Calu3 (cell line): ENCODE measurements at regions not wholly inside any gene's neighbourhood (a gene's known extent, or its start where the extent isn't known, plus 50 kb on each side); places are given as distances from the start of the nearest gene placed in this dataset.

Experiments used
- BruUV-seq: library from RNA; stranded (reverse); fragments of 400-500 nt; replicated peaks from 2 replicates; lab custom pipeline; 2021; lab: Mats Ljungman, UMichigan
- CTCF ChIA-PET: fragments of 300-600 bp; sonication (Branson Sonifier 250); formaldehyde crosslinking; loops from one replicate; lab custom pipeline; 2022; ENCODE audit warnings: antibody characterized with exemption; lab: Charles Lee
- DNase-seq: peaks from one replicate; pipeline ENCODE4 v3.0.0; 2022
- H3K27ac Mint-ChIP-seq: one replicate; pipeline ENCODE4 v1.8.0; 2022; ENCODE audit warnings: mixed read lengths; ENCODE audit not compliant: unreplicated experiment
- H3K27me3 Mint-ChIP-seq: one replicate; pipeline ENCODE4 v1.8.0; 2022; ENCODE audit warnings: mixed read lengths; ENCODE audit not compliant: unreplicated experiment
- H3K36me3 Mint-ChIP-seq: one replicate; pipeline ENCODE4 v1.8.0; 2022; ENCODE audit warnings: mild to moderate bottlenecking, moderate library complexity, mixed read lengths; ENCODE audit not compliant: insufficient read depth, unreplicated experiment
- H3K4me1 Mint-ChIP-seq: one replicate; pipeline ENCODE4 v1.8.0; 2022; ENCODE audit warnings: mild to moderate bottlenecking, low read depth, mixed read lengths; ENCODE audit not compliant: unreplicated experiment
- H3K4me3 Mint-ChIP-seq: one replicate; pipeline ENCODE4 v1.8.0; 2022; ENCODE audit warnings: mild to moderate bottlenecking, low read depth, moderate library complexity, mixed read lengths; ENCODE audit not compliant: unreplicated experiment
- H3K9me3 Mint-ChIP-seq: one replicate; pipeline ENCODE4 v1.8.0; 2022; ENCODE audit warnings: low read depth, mixed read lengths; ENCODE audit not compliant: unreplicated experiment
- intact Hi-C: fragments of 100-400 bp; cut with micrococcal nuclease; formaldehyde crosslinking; loops from one replicate; pipeline ENCODE4 v1.10.0; 2022; ENCODE audit not compliant: unreplicated experiment
- TF ChIP-seq, protein P1 (sequence below): fragments of 200-600 bp; IDR thresholded peaks from one replicate; pipeline ENCODE4 v1.8.0; 2022; ENCODE audit warnings: antibody characterized with exemption; ENCODE audit not compliant: unreplicated experiment

DNA sequence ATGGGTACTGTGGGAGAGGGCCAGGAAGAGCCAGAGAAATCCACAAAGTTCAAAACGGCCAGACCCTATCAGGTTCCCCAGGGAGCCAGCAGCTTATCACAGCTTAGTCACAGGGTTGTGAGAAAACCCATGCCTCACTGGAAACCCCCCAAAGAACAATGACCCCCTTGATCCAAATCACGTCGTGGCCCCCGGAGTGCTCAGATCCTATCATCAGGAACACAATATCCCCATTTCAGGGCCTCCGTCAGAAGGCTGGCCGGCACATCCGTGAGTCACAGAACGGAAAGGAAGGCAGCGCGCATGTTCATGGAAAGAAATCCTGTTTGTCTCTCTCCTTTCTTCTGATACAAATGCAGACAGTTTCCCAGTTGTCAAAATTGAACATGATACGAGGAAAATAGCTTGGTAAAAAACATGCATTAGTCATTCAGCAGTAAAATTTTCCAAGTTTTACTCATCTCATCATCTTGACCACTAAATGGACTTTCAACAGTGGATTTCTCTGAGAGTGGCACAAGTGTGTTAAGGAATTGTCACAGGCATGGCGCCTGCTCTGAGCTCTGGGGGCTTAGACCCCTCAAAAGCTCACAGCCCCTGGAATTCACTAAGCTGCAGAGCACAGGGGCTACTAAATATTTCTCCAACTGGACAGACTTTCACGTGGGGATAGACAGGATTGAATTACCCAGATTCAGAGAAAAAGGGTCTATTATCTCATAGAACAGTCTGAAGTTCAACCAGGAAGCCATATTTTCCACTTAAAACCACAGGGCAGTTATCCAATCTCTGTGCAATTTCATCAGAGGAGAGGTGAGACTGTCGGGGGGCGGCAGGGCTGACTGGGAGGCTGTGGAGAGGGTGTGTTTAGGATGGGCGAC, 124.8 kb downstream of the RIPK4 start:
- Mint-ChIP-seq H3K4me1 (peaks cover 48% of the 10 kb centered on the region), H3K4me3 (peak overlapping the region; percentile 44), H3K36me3 (peaks cover 17% of the 10 kb centered on the region), H3K27ac (peak overlapping the region; percentile 98), H3K27me3 (no peaks in the 10 kb centered on the region), H3K9me3 (no peaks in the 10 kb centered on the region)
- TSS peak; percentile 80 for BruUV-seq
- intact Hi-C loops: no loop called here
- TF ChIP-seq, protein P1, sequence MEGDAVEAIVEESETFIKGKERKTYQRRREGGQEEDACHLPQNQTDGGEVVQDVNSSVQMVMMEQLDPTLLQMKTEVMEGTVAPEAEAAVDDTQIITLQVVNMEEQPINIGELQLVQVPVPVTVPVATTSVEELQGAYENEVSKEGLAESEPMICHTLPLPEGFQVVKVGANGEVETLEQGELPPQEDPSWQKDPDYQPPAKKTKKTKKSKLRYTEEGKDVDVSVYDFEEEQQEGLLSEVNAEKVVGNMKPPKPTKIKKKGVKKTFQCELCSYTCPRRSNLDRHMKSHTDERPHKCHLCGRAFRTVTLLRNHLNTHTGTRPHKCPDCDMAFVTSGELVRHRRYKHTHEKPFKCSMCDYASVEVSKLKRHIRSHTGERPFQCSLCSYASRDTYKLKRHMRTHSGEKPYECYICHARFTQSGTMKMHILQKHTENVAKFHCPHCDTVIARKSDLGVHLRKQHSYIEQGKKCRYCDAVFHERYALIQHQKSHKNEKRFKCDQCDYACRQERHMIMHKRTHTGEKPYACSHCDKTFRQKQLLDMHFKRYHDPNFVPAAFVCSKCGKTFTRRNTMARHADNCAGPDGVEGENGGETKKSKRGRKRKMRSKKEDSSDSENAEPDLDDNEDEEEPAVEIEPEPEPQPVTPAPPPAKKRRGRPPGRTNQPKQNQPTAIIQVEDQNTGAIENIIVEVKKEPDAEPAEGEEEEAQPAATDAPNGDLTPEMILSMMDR: no peak
- DNase-seq: peak; percentile 72
- CTCF ChIA-PET: interaction anchor here (1.3 to 2.0 kb wide), 3 partner anchors 30 to 74 kb away, joined by 3 to 8 read pairs (median 6); no protein-coding TSS in a partner anchor

DNA sequence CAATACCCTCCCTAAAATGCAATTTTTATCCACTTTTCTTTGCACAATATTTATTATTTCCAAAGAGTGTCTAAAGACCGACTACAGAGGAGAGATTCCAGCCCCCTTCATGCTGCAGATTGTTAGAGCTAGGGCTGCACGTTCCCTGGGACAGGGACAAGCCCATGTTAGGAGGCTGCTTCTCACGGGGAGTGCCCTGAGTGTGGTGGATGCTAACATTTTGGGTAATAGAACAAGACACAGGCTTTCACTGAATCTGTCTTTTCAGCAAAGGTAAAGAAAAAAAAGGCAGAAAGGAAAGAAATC, 125.4 kb downstream of the RIPK4 start:
- peaks cover 48% of the 10 kb centered on the region for H3K4me1 Mint-ChIP-seq
- peak overlapping the region; percentile 98 for H3K27ac Mint-ChIP-seq
- H3K4me3 Mint-ChIP-seq: peak overlapping the region; percentile 44
- H3K9me3 Mint-ChIP-seq: no peaks in the 10 kb centered on the region
- TF ChIP-seq, protein P1: no peak
- H3K36me3 Mint-ChIP-seq: peaks cover 17% of the 10 kb centered on the region
- no TSS peak for BruUV-seq
- CTCF ChIA-PET: interaction anchor here (1.5 to 2.0 kb wide), 2 partner anchors 36 to 75 kb away, joined by 3 to 6 read pairs; no protein-coding TSS in a partner anchor
- no peak for DNase-seq
- no peaks in the 10 kb centered on the region for H3K27me3 Mint-ChIP-seq
- intact Hi-C loops: no loop called here

DNA sequence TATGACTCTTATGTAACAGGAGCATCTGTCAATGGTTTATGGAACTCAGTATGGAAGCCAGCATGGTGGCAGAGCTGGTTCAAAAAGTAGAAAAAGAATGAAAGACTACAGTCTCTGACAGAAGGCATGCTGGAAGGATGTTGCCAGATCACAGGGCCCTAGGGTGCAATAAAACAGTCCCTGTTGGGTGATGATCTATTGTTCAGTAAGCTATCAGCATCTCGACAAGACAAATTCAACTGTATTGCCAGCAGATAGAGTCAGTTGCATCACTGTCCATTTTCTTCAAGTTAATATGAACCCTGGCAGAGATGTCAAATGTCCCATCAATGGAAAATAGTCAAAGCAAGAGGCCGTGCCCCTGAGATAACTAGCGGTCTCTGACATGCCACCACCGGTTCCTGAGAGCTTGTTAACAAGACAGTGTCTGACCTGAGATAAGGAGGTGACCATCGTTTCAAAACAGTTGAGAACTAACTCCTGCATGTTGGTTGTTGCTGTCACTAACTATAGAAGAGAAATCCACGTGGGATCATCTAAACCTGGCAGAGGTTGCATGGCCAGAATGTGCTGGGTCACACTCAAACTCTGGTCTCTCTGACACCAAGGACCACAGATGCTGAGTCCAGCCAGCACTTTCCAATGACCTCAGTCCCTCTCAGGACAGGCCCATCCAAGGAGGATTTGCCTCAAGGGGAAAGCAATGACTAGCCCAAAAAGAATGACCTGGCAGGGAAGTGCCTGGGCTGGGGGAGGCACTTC, 125.9 kb downstream of the RIPK4 start:
- Mint-ChIP-seq H3K4me1 (peaks cover 53% of the 10 kb centered on the region), H3K27me3 (no peaks in the 10 kb centered on the region), H3K27ac (peak overlapping the region; percentile 98), H3K36me3 (peaks cover 17% of the 10 kb centered on the region), H3K4me3 (no peak overlapping the region), H3K9me3 (peaks cover 2% of the 10 kb centered on the region)
- CTCF ChIA-PET: interaction anchor here (0.6 to 2.0 kb wide), 3 partner anchors 37 to 75 kb away, joined by 3 to 6 read pairs (median 4); no protein-coding TSS in a partner anchor
- intact Hi-C loops: no loop called here
- TF ChIP-seq, protein P1: no peak
- no TSS peak for BruUV-seq
- DNase-seq: no peak

DNA sequence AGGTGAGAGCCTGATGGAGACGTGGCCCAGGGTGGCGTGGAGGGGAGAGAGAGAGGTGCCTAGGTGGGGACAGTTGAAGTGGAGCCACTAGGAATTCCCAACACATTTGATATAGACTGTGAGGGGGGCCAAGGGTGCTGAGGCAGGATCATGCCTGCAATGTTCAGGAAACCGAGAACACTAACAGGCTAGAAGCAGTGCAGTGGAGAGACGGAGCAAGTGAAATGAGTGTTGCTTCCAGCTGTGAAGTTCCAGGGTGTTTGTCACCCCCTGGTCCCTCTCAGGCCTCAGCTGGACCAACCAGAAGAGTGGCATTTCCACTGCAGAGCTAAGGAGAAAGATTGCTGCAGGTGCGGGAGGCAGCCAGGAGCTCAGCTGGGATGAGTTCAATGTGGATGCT, 127.1 kb downstream of the RIPK4 start:
- no peaks in the 10 kb centered on the region for H3K27me3 Mint-ChIP-seq
- TF ChIP-seq, protein P1: no peak
- DNase-seq: no peak
- CTCF ChIA-PET: no interaction called here
- H3K27ac Mint-ChIP-seq: no peak overlapping the region
- peaks cover 17% of the 10 kb centered on the region for H3K36me3 Mint-ChIP-seq
- H3K4me3 Mint-ChIP-seq: no peak overlapping the region
- no TSS peak for BruUV-seq
- H3K4me1 Mint-ChIP-seq: peaks cover 63% of the 10 kb centered on the region
- H3K9me3 Mint-ChIP-seq: peaks cover 6% of the 10 kb centered on the region
- intact Hi-C loops: no loop called here
